ENCODE measurements at regions not wholly inside any gene's neighbourhood (a gene's known extent, or its start where the extent isn't known, plus 50 kb on each side); places are given as distances from the start of the nearest gene placed in this dataset.
"Not testable (repeated sequence)": the region's sequence is repeated elsewhere in the genome, so short reads cannot be mapped to it uniquely, and the experiment has no call there.

DNA sequence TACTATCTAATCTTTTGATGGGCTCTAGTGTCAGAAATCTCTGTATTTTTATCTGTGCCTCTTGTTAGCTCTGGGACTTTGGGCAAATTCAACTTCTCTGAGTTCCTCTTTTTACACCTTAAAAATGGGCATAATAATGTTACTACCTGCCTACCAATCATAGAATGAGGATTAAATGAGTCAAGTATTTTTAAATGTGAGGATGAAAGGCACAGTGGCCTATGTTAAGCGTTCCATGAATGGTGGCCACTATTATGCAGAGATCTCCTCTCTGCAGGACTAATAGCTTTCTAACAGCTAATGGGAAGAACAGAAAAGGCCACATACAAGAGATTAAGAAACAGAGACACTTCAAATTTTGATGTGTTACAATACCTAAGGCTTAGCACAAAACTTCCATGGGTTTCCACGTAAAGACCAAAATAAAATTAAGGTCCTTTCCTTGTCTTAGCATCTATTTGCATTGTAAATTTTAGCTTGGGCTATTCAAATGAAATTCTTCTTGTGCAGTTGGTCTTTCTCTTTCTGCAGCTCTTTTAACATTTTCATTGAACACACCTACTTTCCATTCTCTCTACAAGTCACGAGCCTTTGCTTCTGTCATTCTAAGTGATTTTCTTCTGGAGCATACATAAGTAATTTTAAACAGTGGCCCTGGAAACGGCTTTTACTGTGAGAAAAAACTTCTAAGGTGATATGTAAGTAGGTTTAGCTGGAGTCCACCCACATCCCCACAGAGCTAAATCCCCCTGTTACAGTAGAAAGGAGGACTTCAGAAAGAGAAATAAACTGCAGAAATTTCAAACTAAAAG, 117.9 kb upstream of the MED14 start:
- no peak for DNase-seq

DNA sequence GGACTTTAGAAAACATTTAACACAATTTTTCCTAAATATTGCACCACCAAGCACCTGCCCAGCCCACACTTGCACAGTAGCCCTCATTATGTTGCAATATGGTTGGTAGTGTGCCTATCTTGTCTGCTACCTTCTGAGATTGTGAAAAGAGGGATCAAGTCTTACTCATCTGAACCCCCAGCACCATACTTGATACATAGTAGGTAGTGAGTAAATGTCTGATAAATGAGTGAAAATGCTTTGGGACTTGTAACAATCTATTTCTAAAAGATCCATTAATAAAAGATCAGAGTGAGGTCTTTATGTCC, 118.4 kb upstream of the MED14 start:
- no peak for DNase-seq

DNA sequence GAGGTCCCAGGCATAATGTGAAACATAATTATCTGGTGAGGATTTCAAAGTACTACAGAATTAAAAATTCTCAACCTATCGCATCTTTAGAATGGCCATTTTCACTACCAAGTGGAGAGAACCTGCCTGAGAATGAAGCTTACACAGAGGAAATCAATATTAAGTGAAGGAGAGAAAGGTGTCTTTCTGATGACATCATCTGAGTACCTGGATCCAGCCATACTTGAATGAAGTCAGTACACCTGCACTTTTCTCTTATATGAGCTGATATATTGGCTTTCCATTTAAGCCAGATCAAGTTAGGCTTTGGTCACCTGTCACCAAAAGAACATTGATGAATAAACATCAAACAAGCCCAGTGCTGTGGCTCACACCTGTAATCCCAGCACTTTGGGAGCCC, 118.9 kb upstream of the MED14 start:
- no peak for DNase-seq

DNA sequence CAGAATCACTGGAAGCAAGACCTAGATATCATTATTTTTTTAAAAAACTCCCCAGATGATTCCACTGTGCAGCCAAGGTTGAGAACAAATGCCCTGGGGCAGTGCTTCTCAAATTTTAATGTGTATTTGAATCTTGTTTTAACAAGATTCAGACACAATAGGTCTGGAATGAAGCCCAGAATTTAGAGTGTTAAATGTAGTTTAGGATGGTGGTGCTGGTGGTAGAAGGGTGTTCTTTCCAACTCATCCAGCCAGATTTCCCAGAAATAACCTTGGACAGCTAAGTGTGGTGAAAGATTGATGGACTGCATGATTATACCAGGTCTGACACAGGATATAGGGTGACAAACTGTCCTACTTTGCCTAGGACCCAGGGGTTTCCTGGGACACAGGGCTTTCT, 120.1 kb upstream of the MED14 start:
- peak; percentile 48 for DNase-seq

DNA sequence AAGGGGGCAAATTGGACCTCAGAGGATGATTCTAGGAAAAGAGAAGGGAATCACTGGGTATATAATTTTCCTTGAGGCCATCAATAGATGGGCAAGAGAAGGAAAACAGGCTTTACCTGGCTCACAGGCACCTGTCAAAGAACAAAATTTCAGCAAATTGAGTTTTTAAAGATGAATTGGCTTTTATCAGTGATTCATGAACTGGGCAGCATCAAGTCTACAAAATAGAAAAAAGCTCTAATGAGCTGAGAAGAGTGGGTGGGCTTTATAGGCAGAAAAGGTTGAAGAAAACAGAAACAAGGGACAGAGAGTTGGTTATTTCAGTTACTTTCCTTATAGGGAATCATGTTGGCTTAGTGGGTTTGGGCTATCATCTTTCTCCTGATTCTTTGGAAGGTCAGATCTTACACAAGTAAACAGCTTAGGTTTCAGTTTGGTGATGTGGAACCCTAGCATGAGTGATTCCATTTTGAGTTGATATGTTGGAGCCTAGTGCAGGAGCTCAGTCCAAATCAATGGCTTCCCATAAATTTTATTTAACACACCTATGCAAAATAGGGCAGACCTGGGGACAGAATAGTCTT, 120.7 kb upstream of the MED14 start:
- DNase-seq: no peak

DNA sequence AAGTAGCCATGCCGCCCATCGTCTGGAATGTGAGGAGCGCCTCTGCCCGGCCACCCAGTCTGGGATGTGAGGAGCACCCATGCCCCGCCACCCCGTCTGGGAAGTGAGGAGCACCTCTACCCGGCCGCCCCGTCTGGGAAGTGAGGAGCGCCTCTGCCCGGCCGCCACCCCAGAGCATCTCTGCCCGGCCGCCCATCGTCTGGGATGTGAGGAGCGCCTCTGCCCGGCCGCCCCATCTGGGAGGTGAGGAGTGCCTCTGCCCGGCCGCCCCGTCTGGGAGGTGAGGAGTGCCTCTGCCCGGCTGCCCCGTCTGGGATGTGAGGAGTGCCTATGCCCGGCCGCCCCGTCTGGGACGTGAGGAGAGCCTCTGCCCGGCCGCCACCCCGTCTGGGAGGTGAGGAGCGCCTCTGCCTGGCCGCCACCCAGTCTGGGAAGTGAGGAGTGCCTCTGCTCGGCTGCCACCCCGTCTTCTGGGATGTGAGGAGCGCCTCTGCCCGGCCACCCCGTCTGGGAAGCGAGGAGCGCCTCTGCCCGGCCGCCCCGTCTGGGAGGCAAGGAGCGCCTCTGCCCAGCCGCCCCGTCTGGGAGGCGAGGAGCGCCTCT, 126.7 kb upstream of the MED14 start:
- not testable (repeated sequence) for DNase-seq

DNA sequence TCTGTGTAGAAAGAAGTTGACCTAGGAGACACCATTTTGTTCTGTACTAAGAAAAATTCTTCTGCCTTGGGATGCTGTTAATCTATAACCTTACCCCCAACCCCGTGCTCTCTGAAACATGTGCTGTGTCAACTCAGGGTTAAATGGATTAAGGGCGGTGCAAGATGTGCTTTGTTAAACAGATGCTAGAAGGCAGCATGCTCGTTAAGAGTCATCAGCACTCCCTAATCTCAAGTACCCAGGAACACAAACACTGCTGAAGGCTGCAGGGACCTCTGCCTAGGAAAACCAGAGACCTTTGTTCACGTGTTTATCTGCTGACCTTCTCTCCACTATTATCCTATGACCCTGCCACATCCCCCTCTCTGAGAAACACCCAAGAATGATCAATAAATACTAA, 127.9 kb upstream of the MED14 start:
- not testable (repeated sequence) for DNase-seq

DNA sequence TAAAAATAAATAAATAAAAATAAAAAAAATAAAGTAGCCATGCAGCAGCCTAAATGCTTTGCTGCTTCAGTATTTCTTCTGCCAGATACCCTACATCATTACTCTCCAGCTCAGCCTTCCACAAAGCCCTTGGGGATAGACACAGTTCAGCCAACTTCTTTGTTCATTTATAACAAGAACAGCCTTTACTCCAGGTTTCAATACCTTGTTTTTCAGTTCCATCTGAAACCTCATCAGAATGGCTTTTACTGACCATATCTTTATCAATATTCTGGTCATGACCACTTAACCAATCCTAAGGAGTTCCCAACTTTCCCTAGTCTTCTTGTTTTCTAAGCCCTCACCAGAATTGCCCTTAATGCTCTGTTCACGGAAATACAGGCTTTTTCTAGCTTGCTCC, 128.3 kb upstream of the MED14 start:
- no peak for DNase-seq

DNA sequence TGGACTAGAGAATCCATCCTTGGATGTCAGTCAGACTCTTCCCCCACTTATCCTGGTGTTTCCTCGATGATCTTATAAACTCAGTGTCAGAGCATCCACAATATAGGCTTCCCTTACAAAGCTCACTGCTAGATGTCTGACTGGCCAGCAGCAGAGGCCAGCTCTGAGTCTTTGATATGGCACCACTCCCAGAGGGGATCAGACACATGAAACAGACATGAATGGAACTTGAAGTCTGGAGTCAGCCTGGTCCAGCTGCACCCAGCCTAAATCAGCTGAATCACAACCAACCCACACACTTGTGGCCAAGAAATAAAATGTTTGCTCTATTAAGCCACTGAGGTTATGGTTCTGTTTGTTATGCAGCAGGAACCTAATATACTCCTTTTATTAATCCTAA, 129.6 kb upstream of the MED14 start:
- DNase-seq: no peak

DNA sequence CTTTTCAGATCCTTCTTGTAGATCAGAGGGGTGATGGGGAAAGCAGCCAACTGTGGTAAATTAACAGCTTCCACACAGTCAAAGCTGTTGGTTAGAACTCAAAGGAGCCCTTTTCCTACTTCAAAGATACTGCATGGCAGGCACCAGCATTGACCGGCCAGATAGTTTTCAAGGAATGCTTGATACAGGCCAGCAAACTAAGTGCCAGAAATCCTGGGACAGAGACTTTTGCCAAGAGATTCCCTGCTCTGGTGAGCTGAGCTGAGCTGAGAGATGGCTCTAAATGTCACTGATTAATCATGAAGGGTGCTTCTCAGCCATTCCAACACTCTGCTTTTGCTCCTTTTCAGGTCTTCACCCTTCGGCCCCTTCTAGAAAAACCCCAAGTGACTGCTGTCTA, 131.6 kb upstream of the MED14 start:
- no peak for DNase-seq

DNA sequence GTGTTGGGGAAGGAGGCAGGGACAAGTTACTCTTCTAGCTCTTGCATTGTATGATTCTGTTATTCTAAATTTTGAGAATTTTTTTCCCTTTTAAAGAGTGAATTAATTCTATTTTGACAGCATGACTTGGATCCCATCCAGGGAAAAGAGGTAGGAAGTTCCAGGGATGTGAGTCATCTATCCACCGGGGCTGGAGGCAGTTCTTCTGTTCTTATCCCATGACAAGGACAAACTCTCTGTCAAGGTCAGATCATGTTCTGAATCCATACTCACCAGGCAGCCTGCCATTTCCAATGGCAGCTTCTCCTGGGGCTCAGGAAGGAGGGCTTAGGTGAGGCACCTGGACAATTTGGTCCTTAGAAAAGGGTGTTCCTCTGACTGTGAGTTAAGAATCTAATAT, 132.0 kb upstream of the MED14 start:
- DNase-seq: no peak

DNA sequence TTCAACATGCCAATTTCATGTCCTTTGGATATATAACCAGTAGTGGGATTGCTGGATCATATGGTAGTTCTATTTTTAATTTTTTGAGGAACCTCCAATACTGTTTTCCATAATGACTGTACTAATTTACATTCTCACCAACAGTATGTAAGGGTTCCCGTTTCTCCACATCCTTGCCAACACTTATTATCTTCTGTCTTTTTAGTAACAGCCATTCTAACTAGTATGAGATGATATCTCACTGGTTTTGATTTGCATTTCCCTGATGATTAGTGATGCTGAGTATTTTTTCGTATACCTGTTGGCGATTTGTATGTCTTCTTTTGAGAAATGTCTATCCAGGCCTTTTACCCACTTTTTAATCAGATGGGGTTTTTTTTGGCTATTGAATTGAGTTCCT, 133.5 kb upstream of the MED14 start:
- DNase-seq: no peak

DNA sequence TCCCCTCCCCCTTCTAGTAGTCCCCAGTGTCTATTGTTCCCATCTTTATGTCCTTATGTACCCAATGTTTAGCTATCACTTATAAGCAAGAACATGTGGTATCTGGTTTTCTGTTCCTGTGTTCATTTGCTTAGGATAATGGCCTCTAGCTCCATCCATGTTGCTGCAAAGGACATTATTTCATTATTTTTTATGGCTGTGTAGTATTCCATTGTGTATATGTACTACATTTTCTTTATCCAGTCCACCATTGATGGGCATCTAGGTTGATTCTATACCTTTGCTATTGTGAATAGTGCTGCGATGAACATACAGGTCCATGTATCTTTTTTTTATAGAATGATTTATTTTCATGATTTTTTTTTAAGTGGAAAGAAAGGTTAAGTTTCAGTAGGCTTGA, 135.6 kb upstream of the MED14 start:
- DNase-seq: not testable (repeated sequence)

DNA sequence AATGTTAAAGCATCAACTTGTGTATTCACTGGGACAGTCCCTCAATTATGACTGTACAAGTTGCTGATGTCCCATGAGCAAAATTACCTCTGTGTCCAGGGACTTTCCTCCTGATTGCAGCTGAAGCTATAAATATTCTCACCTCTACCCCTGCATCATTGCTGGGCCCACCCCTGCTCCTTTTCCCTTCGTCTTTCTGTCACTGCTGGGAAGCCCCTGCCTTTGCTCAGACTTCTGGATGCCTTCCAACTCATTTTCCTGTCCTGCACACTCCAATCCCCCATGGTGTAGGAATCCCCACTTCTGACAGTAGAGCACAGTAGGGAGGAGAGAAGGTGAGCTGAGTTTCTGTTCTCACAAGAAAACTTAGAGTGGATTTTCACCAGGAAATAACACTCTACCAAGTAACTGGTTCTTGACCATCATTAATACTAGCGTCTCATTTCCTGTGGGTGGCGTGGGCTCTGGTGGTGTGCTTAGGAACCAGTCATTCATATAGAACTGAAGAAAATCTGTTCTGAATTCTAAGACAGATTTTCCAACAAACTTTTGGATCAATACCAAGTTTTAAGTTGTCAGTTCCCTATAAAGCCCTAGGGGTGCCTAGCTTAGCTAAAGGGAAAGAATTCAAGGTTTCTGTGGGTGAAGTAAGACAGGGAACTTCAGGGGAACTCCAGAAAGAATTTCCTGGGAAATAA, 136.2 kb upstream of the MED14 start:
- no peak for DNase-seq

DNA sequence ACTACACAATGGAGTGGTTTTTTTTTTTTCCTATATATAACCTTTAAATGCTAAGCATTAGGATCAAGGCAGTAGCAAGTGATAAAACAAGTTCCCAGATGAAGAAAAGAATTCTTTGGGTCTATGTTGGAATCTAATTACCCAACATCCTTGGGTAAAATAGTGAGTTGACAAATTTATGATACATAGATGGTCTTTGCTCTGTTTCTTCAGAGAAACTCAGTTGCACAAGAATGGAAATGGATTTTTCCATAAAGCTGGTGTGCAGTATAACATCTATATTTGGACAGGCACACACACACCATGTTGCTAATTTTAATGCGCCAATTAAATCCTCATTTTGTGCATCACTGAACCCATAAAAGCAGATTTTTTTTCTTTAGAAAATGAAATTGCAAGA, 137.0 kb upstream of the MED14 start:
- no peak for DNase-seq

DNA sequence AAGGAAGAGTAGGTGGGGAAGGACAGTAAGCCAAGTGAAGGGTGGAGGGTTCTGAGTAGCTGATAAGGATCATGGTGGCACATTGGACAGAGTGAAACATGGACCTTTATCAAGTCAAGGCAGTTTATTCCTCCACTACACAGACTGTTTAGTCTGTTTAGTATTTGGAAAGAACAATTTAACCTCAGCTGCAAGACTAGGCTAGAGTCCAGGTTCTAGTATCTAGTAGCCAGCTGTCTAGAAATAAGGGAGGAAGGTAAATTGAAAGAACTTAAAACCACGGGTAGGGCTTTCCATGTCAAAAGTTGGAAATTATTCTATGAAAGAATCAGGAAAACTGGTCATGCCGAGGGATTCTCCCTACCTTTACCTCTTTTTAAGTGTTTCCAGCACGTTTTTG, 140.1 kb upstream of the MED14 start:
- DNase-seq: no peak

DNA sequence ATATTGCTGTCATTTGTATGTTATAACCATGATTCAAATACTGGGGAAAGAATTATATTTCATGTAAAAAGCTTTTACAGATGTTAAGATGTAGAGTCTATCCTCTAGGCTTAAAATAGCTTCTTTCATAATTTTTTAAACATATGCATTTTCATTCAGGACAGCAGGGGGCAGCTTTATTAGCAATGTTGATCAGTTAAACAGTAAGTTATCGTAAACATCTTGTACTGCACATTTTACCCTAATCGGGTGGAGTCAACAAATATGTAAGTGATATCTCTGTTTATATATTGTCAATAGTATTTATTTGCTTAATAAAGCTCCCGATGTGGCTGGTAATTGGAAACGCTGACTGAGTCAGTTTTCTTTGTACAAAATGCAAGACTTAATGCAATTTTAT, 142.5 kb upstream of the MED14 start:
- peak; percentile 2 for DNase-seq

DNA sequence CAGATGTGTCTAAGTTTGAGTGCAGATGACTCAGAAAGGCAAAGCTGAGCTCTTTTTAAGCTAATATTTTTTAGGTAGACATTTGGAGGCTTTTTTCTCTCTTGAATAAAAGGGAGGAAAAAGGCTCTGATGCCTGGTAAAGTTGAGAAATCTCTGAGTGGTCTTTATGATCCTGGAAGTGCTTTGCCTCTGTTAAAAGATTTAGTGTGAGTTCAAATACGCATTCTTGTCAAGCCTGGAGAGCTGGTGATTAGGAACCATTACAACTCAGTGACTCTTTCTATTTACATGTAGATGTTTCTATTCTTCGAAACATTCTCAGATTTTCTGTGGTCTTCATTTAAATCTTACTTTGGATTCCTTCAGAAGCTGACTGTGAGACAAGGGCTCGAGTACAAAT, 143.4 kb upstream of the MED14 start:
- no peak for DNase-seq

DNA sequence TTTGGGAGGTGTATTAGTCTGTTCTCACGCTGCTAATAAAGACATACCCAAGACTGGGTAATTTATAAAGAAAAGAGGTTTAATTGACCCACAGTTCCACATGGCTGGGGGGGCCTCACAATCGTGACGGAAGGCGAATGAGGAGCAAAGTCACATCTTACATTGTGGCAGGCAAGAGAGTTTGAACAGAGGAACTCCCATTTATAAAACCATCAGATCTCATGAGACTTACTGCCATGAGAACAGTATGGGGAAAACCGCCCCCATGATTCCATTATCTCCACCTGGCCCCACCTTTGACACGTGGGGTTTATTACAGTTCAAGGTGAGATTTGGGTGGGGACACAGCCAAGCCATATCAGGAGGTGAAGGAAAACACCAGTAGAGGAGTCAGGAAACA, 143.8 kb upstream of the MED14 start:
- DNase-seq: not testable (repeated sequence)

DNA sequence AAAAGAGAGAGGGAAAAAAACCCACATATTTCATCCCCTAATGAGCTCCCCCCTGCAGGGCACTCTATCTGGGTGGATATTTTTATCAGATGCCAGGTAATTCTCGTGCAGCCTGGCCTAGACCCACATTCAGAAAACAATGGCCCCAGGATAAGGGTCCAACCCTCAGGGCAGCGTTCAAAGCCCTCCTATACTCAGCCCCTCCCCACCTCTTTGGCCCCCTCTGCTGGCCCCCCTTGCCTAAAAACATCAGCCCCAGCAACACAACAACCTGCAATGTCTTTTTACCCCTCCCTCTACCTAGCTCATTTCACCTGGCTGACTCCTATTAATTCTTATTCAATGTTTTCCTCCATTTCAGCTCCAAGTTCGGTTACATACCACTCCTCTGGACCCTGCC, 145.4 kb upstream of the MED14 start:
- no peak for DNase-seq

DNA sequence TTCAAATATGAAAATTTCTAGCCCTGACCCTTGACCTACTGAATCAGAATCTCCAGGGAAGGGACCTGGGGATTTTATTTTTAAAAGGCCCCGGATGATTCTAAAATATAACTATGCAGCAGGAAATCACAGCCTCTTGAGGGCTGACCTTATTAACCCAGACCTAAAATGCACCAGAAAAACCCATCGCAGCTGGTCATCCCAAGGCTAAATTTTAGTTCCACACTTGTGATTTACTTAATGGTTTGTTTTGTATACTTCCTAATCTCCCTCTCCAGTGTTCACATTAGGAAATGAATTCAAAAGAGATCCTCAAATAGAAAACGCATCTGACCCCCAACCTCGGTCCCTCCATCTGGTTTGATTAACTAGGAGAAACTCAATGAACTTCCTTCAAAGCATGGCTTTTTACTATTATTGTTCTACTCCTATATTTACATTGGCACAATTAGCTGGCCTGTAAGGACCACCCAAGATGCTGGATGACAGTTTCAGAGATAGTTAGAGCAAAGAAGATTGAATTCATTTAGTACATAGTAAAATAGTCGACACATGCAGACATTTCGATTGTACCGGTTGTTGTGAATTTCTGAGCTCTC, 147.8 kb upstream of the MED14 start:
- no peak for DNase-seq

DNA sequence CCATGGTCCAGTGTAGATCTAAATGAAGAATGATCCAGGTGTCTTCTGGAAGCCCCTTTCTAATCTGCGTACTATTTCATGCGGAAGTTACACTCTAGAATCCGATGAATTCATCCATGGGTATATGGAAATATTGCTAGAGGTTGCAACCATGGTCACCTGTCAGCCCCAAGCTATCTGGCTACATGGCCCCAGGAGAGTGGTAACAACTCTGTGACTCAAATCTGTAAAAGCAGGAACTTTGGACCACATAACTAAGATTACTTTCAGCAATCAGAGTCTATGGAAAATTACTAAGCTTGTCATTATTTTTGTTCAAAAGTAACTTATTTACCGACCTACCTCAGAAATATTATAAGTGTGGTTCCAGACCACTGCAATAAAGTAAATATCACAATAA, 150.6 kb upstream of the MED14 start:
- no peak for DNase-seq

DNA sequence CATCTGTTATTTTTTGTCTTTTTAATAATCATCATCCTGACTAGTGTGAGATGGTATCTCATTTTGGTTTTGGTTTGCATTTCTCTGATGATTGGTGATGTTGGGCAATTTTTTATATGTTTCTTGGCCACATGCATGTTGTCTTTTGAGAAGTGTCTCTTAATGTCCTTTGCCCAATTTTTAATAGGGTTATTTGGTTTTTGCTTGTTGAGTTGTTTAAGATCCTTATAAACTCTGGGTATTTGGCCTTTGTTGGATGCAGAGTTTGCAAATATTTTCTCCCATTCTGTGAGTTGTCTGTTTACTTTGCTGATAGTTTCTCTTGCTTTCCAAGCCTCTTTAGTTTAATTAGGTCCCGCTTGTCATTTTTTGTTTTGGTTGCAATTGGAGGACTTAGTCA, 152.1 kb upstream of the MED14 start:
- DNase-seq: no peak

DNA sequence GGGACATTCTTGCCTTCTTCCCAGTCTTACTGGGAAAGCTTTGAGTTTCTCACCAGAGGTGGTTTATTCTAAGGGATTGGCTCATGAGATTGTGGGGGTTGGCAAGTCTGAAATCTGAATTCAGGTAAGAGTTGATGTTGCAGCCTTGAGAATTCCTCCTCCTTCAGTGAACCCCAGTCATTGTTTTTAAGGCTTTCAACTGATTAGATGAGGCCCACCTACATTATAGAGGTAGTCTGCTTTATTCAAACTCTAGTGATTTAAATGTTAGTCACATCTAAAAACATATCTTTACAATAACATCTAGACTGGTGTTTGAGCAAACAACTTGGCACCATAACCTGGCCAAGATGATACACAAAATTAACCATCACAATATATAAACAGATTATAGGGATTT, 156.5 kb upstream of the MED14 start:
- no peak for DNase-seq

Measured in NCI-H1105 treated with DMSO at 0.1 percent for 48 hours (cell line).